SU-DHL-6 (cell line): ENCODE measurements at regions not wholly inside any gene's neighbourhood (a gene's known extent, or its start where the extent isn't known, plus 50 kb on each side); places are given as distances from the start of the nearest gene placed in this dataset.

ENCODE experiments used
- H2AFZ ChIP-seq: fragments of 200-600 bp; sonication (generic); 2 replicates; pipeline ENCODE4 v1.6.1; 2014; ENCODE audit warnings: low read depth, mild to moderate bottlenecking, moderate library complexity, mixed read lengths, antibody characterized with exemption, low read length; ENCODE audit not compliant: severe bottlenecking
- H3F3A ChIP-seq: fragments of 200-600 bp; shearing (Covaris generic); 2 replicates; pipeline ENCODE4 v1.6.0; 2016; ENCODE audit warnings: antibody characterized with exemption, mild to moderate bottlenecking; ENCODE audit not compliant: insufficient read depth
- H3K27ac ChIP-seq: fragments of 200-600 bp; sonication (generic); 2 replicates; pipeline ENCODE4 v1.5.1; 2016; ENCODE audit warnings: low read depth, mild to moderate bottlenecking, low read length, moderate library complexity, mixed read lengths
- H3K27me3 ChIP-seq: fragments of 200-600 bp; sonication (generic), shearing (Covaris generic); 2 replicates; pipeline ENCODE4 v1.6.0; 2014; ENCODE audit warnings: mild to moderate bottlenecking, low read length
- H3K36me3 ChIP-seq: fragments of 200-600 bp; sonication (generic); 2 replicates; pipeline ENCODE4 v1.6.1; 2014; ENCODE audit warnings: mild to moderate bottlenecking, low read length, mixed read lengths
- H3K4me2 ChIP-seq: fragments of 300-600, 200-600 bp; shearing (Covaris generic), sonication (generic); 2 replicates; pipeline ENCODE4 v1.6.0; 2014; ENCODE audit warnings: low read length, low read depth, mild to moderate bottlenecking; ENCODE audit not compliant: poor library complexity, severe bottlenecking
- H3K4me3 ChIP-seq: fragments of 200-600 bp; sonication (generic); 2 replicates; pipeline ENCODE4 v1.5.1; 2014; ENCODE audit warnings: antibody characterized with exemption, low read length, mild to moderate bottlenecking, mixed read lengths; ENCODE audit not compliant: insufficient read depth, poor library complexity, severe bottlenecking
- H3K79me2 ChIP-seq: fragments of 200-600 bp; sonication (generic); 2 replicates; pipeline ENCODE4 v1.6.1; 2014; ENCODE audit warnings: mild to moderate bottlenecking, low read length, moderate library complexity; ENCODE audit not compliant: insufficient read depth
- H3K9ac ChIP-seq: fragments of 200-600 bp; sonication (generic); 2 replicates; pipeline ENCODE4 v1.7.0; 2014; ENCODE audit warnings: mild to moderate bottlenecking, low read length
- H3K9me2 ChIP-seq: fragments of 200-600 bp; sonication (generic); replicated peaks from 2 replicates; pipeline ENCODE4 v1.6.1; 2014; ENCODE audit warnings: low read length; ENCODE audit not compliant: insufficient read depth
- H3K9me3 ChIP-seq: fragments of 200-600 bp; sonication (generic); 2 replicates; pipeline ENCODE4 v1.6.1; 2014; ENCODE audit warnings: low read length, mixed read lengths; ENCODE audit not compliant: insufficient read depth
- H4K20me1 ChIP-seq: fragments of 200-600 bp; sonication (generic); 2 replicates; pipeline ENCODE4 v1.6.1; 2014; ENCODE audit warnings: low read depth, mild to moderate bottlenecking, antibody characterized with exemption, low read length, moderate library complexity, mixed read lengths
- EZH2phosphoT487 ChIP-seq: fragments of 200-600 bp; sonication (generic), shearing (Covaris generic); conservative IDR thresholded peaks from 2 replicates; pipeline ENCODE4 v1.6.1; 2018; ENCODE audit warnings: mild to moderate bottlenecking, antibody characterized with exemption, low read length, moderate library complexity, mixed read lengths
- TF ChIP-seq, protein P1 (sequence below): fragments of 200-600 bp; sonication (generic); IDR thresholded peaks from one replicate; pipeline ENCODE4 v1.5.1; 2017; ENCODE audit warnings: antibody characterized with exemption, mild to moderate bottlenecking, low read length, moderate library complexity; ENCODE audit not compliant: insufficient read depth, poor library complexity, severe bottlenecking

DNA sequence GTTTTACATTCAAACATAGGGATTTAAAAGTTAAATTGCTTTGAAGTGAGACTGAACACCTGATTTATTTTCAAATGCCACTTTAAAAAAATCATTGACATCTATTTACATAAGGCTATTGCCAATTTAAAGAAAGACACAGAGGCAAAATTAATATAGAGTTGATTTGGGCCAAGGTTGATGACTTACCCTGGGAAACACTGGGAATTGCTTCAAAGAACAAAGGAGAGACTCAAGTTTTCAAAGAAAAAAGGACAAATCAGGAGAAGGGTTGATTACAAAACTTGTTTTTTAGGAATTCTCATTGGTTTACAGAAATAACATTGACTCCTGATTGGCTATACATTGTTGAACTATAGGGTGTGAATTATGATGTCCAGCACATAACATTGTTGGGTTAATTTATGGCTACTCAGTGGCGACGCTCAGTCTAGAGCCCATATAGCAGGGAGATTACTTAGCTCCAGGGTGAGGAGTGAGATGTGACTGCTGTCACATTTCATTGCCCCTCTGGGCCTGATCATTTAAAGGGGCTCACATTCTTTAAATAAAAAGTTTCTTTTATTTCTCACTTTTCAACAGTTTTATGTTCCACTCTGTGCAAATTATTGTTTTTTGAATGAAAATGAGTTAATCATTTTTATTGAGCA lies 184.6 kb downstream of the SPATA18 start:
- Histone ChIP-seq H3K4me3 (no peak overlapping the region), H4K20me1 (no peaks in the 10 kb centered on the region), H3K27me3 (no peaks in the 10 kb centered on the region; the same call in 1 of the 2 replicates), H3K9ac (no peak overlapping the region), H3K79me2 (no peaks in the 10 kb centered on the region), H3K9me2 (no peaks in the 10 kb centered on the region), H3K4me2 (no peak overlapping the region), H3K27ac (no peak overlapping the region), H3K36me3 (no peaks in the 10 kb centered on the region), H3K9me3 (no peaks in the 10 kb centered on the region), H2AFZ (no peak overlapping the region), H3F3A (no peaks in the 10 kb centered on the region)
- no peak for TF ChIP-seq EZH2phosphoT487
- TF ChIP-seq, protein P1, sequence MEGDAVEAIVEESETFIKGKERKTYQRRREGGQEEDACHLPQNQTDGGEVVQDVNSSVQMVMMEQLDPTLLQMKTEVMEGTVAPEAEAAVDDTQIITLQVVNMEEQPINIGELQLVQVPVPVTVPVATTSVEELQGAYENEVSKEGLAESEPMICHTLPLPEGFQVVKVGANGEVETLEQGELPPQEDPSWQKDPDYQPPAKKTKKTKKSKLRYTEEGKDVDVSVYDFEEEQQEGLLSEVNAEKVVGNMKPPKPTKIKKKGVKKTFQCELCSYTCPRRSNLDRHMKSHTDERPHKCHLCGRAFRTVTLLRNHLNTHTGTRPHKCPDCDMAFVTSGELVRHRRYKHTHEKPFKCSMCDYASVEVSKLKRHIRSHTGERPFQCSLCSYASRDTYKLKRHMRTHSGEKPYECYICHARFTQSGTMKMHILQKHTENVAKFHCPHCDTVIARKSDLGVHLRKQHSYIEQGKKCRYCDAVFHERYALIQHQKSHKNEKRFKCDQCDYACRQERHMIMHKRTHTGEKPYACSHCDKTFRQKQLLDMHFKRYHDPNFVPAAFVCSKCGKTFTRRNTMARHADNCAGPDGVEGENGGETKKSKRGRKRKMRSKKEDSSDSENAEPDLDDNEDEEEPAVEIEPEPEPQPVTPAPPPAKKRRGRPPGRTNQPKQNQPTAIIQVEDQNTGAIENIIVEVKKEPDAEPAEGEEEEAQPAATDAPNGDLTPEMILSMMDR: no peak

DNA sequence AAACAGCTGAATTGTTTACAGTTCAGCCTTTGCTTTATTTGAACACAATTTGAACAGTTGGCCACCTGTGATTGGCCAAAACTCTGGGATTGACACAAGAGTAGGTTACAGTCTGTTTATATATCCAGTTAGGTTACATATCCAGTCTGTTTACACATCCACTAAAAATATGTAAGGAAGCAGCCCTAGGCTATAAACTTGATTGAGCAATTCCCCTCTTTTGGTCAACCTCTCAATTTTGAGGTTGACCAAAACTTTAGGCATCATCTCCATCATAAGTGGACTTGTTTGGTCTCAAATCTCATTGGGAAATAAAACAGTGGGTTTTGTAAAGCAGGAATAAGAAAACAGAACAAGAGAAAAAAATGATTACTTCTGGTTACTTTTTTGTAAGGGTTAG lies 190.8 kb downstream of the SPATA18 start:
- no peaks in the 10 kb centered on the region for H4K20me1 ChIP-seq
- no peaks in the 10 kb centered on the region for H3F3A ChIP-seq
- H3K36me3 ChIP-seq: no peaks in the 10 kb centered on the region
- H2AFZ ChIP-seq: no peak overlapping the region
- H3K4me2 ChIP-seq: no peak overlapping the region
- no peaks in the 10 kb centered on the region for H3K9me2 ChIP-seq
- no peak overlapping the region for H3K27ac ChIP-seq
- TF ChIP-seq EZH2phosphoT487: no peak
- TF ChIP-seq, protein P1: no peak
- no peak overlapping the region for H3K4me3 ChIP-seq
- no peaks in the 10 kb centered on the region for H3K9me3 ChIP-seq
- H3K9ac ChIP-seq: no peak overlapping the region
- H3K79me2 ChIP-seq: no peaks in the 10 kb centered on the region
- H3K27me3 ChIP-seq: no peaks in the 10 kb centered on the region

DNA sequence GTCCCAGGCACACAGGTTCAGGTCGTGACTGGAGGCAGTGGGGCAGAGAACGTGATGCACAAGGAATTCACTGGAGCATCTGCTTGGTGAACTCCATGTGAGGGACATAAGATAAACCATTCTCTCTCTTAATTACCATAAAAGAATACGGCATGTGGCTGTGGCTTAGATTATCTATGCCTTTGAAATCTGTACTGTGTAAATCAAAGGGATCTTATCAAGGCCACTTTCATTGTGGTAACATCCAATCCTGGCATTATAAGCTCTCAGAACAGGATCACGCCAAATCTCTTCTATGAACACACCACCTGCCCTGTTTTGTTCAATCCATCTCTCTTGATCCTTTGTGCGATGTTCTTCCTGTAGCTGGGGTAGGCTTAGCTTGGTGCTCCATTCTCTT lies 192.3 kb downstream of the SPATA18 start:
- TF ChIP-seq, protein P1: no peak
- TF ChIP-seq EZH2phosphoT487: no peak
- Histone ChIP-seq H3F3A (no peaks in the 10 kb centered on the region), H3K27me3 (no peaks in the 10 kb centered on the region), H3K4me2 (no peak overlapping the region), H4K20me1 (no peaks in the 10 kb centered on the region), H3K36me3 (no peaks in the 10 kb centered on the region), H2AFZ (no peak overlapping the region), H3K27ac (no peak overlapping the region), H3K9me3 (no peaks in the 10 kb centered on the region), H3K4me3 (no peak overlapping the region), H3K9ac (no peak overlapping the region), H3K79me2 (no peaks in the 10 kb centered on the region), H3K9me2 (no peaks in the 10 kb centered on the region)
